AG04450 (cell line): ENCODE measurements at regions not wholly inside any gene's neighbourhood (a gene's known extent, or its start where the extent isn't known, plus 50 kb on each side); places are given as distances from the start of the nearest gene placed in this dataset.

Experiments used
- CTCF ChIA-PET: fragments of 300-600, 350-600 bp; formaldehyde crosslinking; extraction: SDS; loops from one replicate; lab custom pipeline; 2022; ENCODE audit warnings: antibody characterized with exemption, inconsistent platforms; lab: Charles Lee
- POLR2A ChIA-PET: fragments of 350-600 bp; formaldehyde crosslinking; extraction: SDS; loops from one replicate; lab custom pipeline; 2021; ENCODE audit warnings: antibody characterized with exemption, inconsistent platforms; lab: Yijun Ruan, JAX
- DNase-seq: peaks from one replicate; pipeline ENCODE4 v3.0.0-alpha.2; 2011; ENCODE audit warnings: low read depth, low spot score
- H3K27ac ChIP-seq: one replicate; pipeline ENCODE4 v1.5.1; 2012; ENCODE audit warnings: low read depth, low read length, control low read depth
- H3K27me3 ChIP-seq: one replicate; pipeline ENCODE4 v1.6.0; 2012; ENCODE audit warnings: low read length; ENCODE audit not compliant: control insufficient read depth, insufficient read depth
- H3K4me3 ChIP-seq: 2 replicates; pipeline ENCODE4 v1.5.1; 2011; ENCODE audit warnings: mild to moderate bottlenecking, low read depth, low read length, control low read depth
- H3K9me3 ChIP-seq: 2 replicates; pipeline ENCODE4 v1.5.1; 2012; ENCODE audit warnings: low read length; ENCODE audit not compliant: control insufficient read depth, insufficient read depth
- CTCF ChIP-seq: IDR thresholded peaks from 2 replicates; pipeline ENCODE4 v1.5.1; 2011; ENCODE audit warnings: low read depth, low read length, control low read depth, inconsistent platforms

DNA sequence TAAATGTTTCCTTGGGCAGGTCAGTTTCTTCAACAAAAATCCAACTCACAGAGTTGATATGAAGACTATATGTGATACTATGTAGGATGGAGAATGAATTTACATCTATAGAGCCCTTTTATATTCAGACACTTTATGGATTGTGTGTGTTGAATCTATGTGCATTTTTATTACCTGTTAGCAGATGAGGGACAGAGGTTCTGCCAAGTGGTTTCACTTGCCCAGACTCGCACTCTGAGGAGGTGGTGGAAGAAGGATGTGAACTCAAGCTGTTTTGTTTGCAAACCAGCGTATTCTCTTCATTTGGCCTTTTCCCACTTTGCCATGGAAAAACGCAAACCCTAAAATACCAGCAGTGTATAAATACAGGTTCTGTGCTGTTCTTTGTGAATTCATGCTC is 237.6 kb downstream of the TDRD15 start:
- no peak for DNase-seq
- no peak overlapping the region for H3K27ac ChIP-seq
- POLR2A ChIA-PET = no interaction called here
- no peak overlapping the region for H3K4me3 ChIP-seq
- H3K27me3 ChIP-seq = no peaks in the 10 kb centered on the region
- no peak for TF ChIP-seq CTCF
- CTCF ChIA-PET = no interaction called here
- peaks cover 5% of the 10 kb centered on the region; the same call in 1 of the 2 replicates for H3K9me3 ChIP-seq

DNA sequence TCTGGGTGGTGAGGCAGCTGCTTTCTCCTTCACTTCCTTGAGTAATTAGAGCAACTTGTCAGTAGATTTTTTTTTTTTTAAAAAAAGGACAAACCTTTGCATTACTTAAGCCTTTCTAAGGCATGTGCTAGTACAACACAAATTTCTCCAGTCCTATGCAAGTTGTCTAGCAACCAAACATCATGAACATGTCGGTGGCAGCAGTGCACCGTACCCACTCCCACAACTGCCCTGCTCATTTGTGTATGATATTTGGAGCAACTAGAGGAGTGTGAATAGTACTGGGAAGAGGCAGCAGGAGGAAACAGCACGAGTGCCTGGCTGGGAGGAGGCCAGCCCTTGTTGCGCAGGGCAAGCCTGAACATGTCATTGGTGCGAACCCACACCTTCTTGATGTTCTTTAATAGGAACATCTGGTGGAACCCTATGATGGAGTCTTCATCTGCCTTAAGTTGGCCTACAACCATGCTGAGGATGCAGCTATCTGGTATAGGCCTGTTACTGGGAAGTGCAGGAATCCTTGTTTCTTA is 238.3 kb downstream of the TDRD15 start:
- ChIA-PET CTCF (no interaction called here), POLR2A (no interaction called here)
- no peak for DNase-seq
- H3K27ac ChIP-seq = no peak overlapping the region
- no peak overlapping the region for H3K4me3 ChIP-seq
- peaks cover 5% of the 10 kb centered on the region; the same call in 1 of the 2 replicates for H3K9me3 ChIP-seq
- no peaks in the 10 kb centered on the region for H3K27me3 ChIP-seq
- TF ChIP-seq CTCF = no peak

GRCh38 chr2:21363364-21363763 is 239.6 kb downstream of the TDRD15 start:
- DNase-seq = no peak
- no peak overlapping the region for H3K4me3 ChIP-seq
- no peak overlapping the region for H3K27ac ChIP-seq
- ChIA-PET POLR2A (no interaction called here), CTCF (no interaction called here)
- 0 out of 2 replicates have a peak, but pooled peaks have one; percentile 5 for TF ChIP-seq CTCF
- H3K9me3 ChIP-seq = peaks cover 5% of the 10 kb centered on the region; the same call in 1 of the 2 replicates
- H3K27me3 ChIP-seq = no peaks in the 10 kb centered on the region

GRCh38 chr2:21367421-21367820 is 243.7 kb downstream of the TDRD15 start:
- no peak for DNase-seq
- CTCF ChIA-PET = interaction anchor here (1.1 kb wide), 1 partner anchor 988 kb away, joined by 3 read pairs; no protein-coding TSS in a partner anchor
- POLR2A ChIA-PET = no interaction called here
- Histone ChIP-seq H3K27ac (no peak overlapping the region), H3K9me3 (peaks cover 5% of the 10 kb centered on the region; the same call in 1 of the 2 replicates), H3K4me3 (no peak overlapping the region), H3K27me3 (no peaks in the 10 kb centered on the region)
- no peak for TF ChIP-seq CTCF

DNA sequence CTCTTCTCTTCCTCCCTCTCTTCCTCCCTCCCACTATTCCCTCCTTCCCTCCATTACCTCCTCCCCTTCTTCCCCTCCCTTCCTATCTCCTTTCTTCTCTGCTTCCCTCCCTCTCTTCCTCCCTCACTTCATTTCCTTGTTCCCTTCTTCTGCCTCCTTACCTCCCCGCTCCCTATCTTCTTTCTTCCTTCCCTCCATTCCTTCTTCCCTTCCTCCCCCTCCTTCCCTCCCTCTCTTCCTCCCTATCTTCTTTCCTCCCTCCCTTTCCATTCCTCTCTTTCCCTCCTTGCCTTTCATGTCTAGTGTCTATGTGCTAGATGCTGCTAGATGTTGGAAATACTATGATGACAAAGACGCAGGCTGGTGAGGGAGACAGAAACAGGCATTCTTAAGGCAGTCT is 246.0 kb downstream of the TDRD15 start:
- Histone ChIP-seq H3K9me3 (no peaks in the 10 kb centered on the region; the same call in 1 of the 2 replicates), H3K27ac (no peak overlapping the region), H3K27me3 (no peaks in the 10 kb centered on the region), H3K4me3 (no peak overlapping the region)
- ChIA-PET CTCF (no interaction called here), POLR2A (no interaction called here)
- no peak for DNase-seq
- TF ChIP-seq CTCF = no peak
